Esophagus (tissue), 2 donors: ENCODE measurements at regions not wholly inside any gene's neighbourhood (a gene's known extent, or its start where the extent isn't known, plus 50 kb on each side); places are given as distances from the start of the nearest gene placed in this dataset.
"Not testable (repeated sequence)": the region's sequence is repeated elsewhere in the genome, so short reads cannot be mapped to it uniquely, and the experiment has no call there.

Experiments used
- H3K27ac ChIP-seq, 2 donors: one replicate each; pipeline ENCODE4 v1.5.1; 2013; ENCODE audit warnings: low read depth in 2 of 2, mild to moderate bottlenecking in 2 of 2, inconsistent platforms in 1 of 2, low read length in 1 of 2, moderate library complexity in 1 of 2
- H3K27me3 ChIP-seq, 2 donors: one replicate each; pipeline ENCODE4 v1.6.1; 2013; ENCODE audit warnings: low read length in 2 of 2, control low read depth in 1 of 2, mild to moderate bottlenecking in 1 of 2; ENCODE audit not compliant: insufficient read depth in 2 of 2, control insufficient read depth in 1 of 2
- H3K36me3 ChIP-seq, 2 donors: one replicate each; pipeline ENCODE4 v1.6.1; 2013; ENCODE audit warnings: low read length in 1 of 2; ENCODE audit not compliant: control insufficient read depth in 2 of 2, insufficient read depth in 2 of 2
- H3K4me1 ChIP-seq, 2 donors: one replicate each; pipeline ENCODE4 v1.6.1; 2013; ENCODE audit warnings: low read length in 1 of 2; ENCODE audit not compliant: control insufficient read depth in 2 of 2, insufficient read depth in 2 of 2
- H3K4me3 ChIP-seq, 2 donors: one replicate each; pipeline ENCODE4 v1.5.1; 2013; ENCODE audit warnings: low read length in 2 of 2, mild to moderate bottlenecking in 2 of 2, low read depth in 1 of 2, moderate library complexity in 1 of 2
- H3K9me3 ChIP-seq, 2 donors: one replicate each; pipeline ENCODE4 v1.6.1; 2013; ENCODE audit warnings: mild to moderate bottlenecking in 2 of 2, low read depth in 1 of 2, low read length in 1 of 2, moderate library complexity in 1 of 2; ENCODE audit not compliant: control insufficient read depth in 2 of 2, insufficient read depth in 1 of 2
- WGBS, 2 donors: extraction: QIAGEN DNeasy Blood & Tissue Kit; methylation state at CpG; one replicate each; pipeline ENCODE4 v1.1.7; 2013; 5-methylcytosine and 5-hydroxymethylcytosine counted together
- donor health status: healthy with polysubstance abuse.
- donor health status: Bipolar disorder and iron deficiency.

DNA sequence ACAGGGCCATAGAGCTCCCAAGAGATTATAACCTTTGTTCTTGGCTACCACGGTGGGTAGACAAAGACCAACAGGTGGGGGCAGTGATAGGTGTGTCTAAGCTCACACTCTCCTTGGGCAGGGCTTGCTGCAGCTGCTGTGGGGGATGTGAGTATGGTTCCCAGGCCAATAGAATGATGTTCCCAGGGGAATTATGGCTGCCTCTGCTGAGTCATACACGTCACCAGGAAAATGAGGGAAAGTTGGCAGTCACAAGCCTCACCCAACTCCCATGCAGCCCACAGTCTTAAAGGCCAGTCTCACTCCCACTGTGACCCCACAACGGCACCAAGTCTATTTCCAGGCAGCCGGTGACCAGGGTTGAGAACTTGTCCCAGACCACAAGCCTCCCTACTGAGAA is 453.4 kb upstream of the PODXL start:
- Histone ChIP-seq H3K27ac (no peak overlapping the region), H3K9me3 (no peaks in the 10 kb centered on the region), H3K4me3 (no peak overlapping the region), H3K27me3 (no peaks in the 10 kb centered on the region), H3K36me3 (no peaks in the 10 kb centered on the region), H3K4me1 (no peaks in the 10 kb centered on the region)
- WGBS, 2 donors, result 86 to 88% methylated on average over 4 of the region's 4 CpGs

- Histone ChIP-seq H3K4me1 (no peaks in the 10 kb centered on the region), H3K9me3 (no peaks in the 10 kb centered on the region), H3K4me3 (no peak overlapping the region), H3K27me3 (peaks cover 0 to 2% of the 10 kb centered on the region in 2 donors), H3K27ac (no peak overlapping the region), H3K36me3 (no peaks in the 10 kb centered on the region)
- 51 to 57% methylated on average over 5 of the region's 5 CpGs for WGBS, 2 donors
Measured at GRCh38 chr7:132004529-132004928, 448.1 kb upstream of the PODXL start.

DNA sequence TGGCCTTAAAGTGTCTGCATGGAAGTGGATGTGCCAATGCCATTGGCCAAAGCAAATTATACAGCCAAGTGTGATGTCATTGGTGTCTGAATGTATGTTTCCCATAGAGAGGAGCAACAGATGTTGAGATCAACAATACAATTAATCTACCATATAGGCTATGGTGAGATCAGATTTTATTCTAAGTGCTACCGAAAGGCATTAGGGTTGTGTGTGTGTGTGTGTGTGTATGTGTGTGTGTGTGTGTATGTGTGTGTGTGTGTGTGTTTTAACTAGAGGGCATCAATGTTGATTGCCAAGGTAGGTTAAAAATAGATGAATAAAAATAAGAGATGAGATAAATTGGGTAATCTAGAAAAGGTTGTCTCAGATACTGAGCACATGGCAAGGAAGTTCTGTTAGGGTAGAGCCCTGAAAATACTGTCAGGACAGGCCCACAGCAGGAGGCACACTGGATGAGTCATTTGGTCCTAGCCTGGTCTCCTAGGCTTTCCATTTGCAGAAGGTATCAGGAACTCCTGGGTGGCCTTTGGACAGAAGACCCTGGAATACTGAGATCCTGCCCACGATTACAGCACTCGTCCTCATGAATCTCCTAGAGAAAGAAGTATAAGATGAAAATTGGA is 446.0 kb upstream of the PODXL start:
- Histone ChIP-seq H3K9me3 (no peaks in the 10 kb centered on the region), H3K27ac (no peak overlapping the region), H3K36me3 (no peaks in the 10 kb centered on the region), H3K27me3 (peaks cover 0 to 2% of the 10 kb centered on the region in 2 donors), H3K4me3 (no peak overlapping the region), H3K4me1 (no peaks in the 10 kb centered on the region)
- 74 to 93% methylated on average over 3 of the region's 3 CpGs for WGBS, 2 donors

GRCh38 chr7:132001146-132001545 is 444.7 kb upstream of the PODXL start:
- no peaks in the 10 kb centered on the region for H3K4me1 ChIP-seq
- H3K4me3 ChIP-seq, result no peak overlapping the region
- H3K9me3 ChIP-seq, result no peaks in the 10 kb centered on the region
- H3K27ac ChIP-seq, result no peak overlapping the region
- peaks cover 0 to 2% of the 10 kb centered on the region in 2 donors for H3K27me3 ChIP-seq
- 23 to 38% methylated on average over 2 of the region's 2 CpGs for WGBS, 2 donors
- no peaks in the 10 kb centered on the region for H3K36me3 ChIP-seq

- H3K36me3 ChIP-seq, result no peaks in the 10 kb centered on the region
- no peak overlapping the region for H3K27ac ChIP-seq
- H3K27me3 ChIP-seq, result peaks cover 0 to 2% of the 10 kb centered on the region in 2 donors
- no peaks in the 10 kb centered on the region for H3K9me3 ChIP-seq
- no peak overlapping the region for H3K4me3 ChIP-seq
- H3K4me1 ChIP-seq, result no peaks in the 10 kb centered on the region
- 79 to 80% methylated on average over 4 of the region's 4 CpGs for WGBS, 2 donors
Measured at GRCh38 chr7:131999193-131999592, 442.8 kb upstream of the PODXL start.

DNA sequence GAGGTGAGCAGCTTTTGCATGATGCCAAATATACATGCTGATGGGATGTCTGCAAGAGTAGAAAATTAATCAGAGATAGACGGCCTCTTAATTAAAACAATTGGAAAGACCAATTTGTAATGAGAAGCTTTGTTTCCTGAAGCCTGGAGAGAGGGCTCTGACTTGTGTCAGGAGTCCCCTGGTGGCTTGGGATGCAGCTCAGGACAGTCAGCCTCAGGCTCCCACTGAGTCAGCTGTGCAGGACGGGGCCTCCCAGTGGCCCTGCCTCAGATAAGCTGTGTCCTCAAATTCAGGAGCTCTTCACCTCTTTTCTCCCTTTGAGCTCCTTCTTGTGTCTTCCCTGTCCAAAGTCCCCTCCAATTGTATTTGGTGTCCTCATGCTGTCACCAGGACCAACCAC is 438.9 kb upstream of the PODXL start:
- WGBS, 2 donors, result 64 to 83% methylated on average over 2 of the region's 2 CpGs

GRCh38 chr7:131981069-131981468 is 424.6 kb upstream of the PODXL start:
- not testable (repeated sequence) for H3K4me3 ChIP-seq, H3K27me3 ChIP-seq, H3K36me3 ChIP-seq, H3K9me3 ChIP-seq, H3K4me1 ChIP-seq, H3K27ac ChIP-seq

More for the DNA sequence above, 438.9 kb upstream of the PODXL start:
- no peak overlapping the region for H3K4me3 ChIP-seq
- H3K4me1 ChIP-seq, result no peaks in the 10 kb centered on the region
- peaks cover 0 to 3% of the 10 kb centered on the region in 2 donors for H3K27me3 ChIP-seq
- H3K36me3 ChIP-seq, result no peaks in the 10 kb centered on the region
- no peak overlapping the region for H3K27ac ChIP-seq
- no peaks in the 10 kb centered on the region for H3K9me3 ChIP-seq

GRCh38 chr7:131978118-131978517 is 421.7 kb upstream of the PODXL start:
- not testable (repeated sequence) for H3K4me3 ChIP-seq, H3K9me3 ChIP-seq, H3K36me3 ChIP-seq, H3K27ac ChIP-seq, H3K4me1 ChIP-seq, H3K27me3 ChIP-seq
- 72 to 83% methylated on average over 2 of the region's 2 CpGs for WGBS, 2 donors

DNA sequence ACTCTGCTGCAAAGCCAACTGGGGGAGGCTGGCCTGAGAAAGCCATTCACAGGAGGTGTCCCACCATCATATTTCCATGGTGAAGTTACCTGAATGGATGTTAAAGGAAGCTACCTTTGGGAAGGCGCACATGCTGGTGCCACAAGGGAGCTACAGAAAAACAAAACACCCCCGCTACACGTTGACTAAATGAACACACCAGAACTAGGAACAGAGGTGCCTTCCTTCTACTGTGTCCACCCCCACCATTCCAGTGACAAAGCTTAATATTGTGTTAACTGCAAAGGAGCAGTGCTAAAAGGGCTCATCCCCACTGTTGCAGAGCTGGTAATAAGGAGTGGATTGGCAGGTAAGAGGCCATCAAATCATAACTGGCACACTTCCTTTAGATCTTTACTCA is 420.0 kb upstream of the PODXL start:
- Histone ChIP-seq H3K27me3 (no peaks in the 10 kb centered on the region), H3K4me1 (no peaks in the 10 kb centered on the region), H3K36me3 (no peaks in the 10 kb centered on the region), H3K4me3 (no peak overlapping the region), H3K9me3 (no peaks in the 10 kb centered on the region), H3K27ac (no peak overlapping the region)
- WGBS, 2 donors, result 92% methylated on average over 3 of the region's 3 CpGs

DNA sequence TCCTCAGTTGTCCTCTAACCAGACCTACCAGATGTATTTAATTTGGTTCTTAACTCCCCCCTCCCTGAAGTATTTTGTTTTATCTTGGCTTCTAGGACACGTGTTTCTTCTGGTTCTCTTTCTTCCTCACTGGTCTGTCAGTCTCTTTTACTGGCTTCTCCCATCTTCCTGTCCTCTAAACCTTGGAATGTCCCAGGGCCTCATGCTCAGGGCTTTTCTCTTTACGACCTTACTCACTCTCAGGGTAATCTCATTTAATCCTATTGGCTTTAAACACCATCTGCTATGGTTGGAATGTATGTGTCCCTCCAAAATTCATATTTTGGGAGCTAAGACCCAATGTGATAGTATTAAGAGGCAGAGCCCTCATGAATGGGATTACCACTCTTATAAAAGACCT is 418.2 kb upstream of the PODXL start:
- H3K27me3 ChIP-seq, result no peaks in the 10 kb centered on the region
- no peak overlapping the region for H3K4me3 ChIP-seq
- no peaks in the 10 kb centered on the region for H3K9me3 ChIP-seq
- no peaks in the 10 kb centered on the region for H3K36me3 ChIP-seq
- no peaks in the 10 kb centered on the region for H3K4me1 ChIP-seq
- H3K27ac ChIP-seq, result no peak overlapping the region
- WGBS, 2 donors, result 41 to 50% methylated on average over 2 of the region's 2 CpGs
